Endothelial cell of umbilical vein (primary cell): ENCODE measurements at regions not wholly inside any gene's neighbourhood (a gene's known extent, or its start where the extent isn't known, plus 50 kb on each side); places are given as distances from the start of the nearest gene placed in this dataset.

Experiments
- BruUV-seq: library from RNA; stranded (reverse); fragments of 400-500 nt; replicated peaks from 2 replicates; lab custom pipeline; 2021; lab: Mats Ljungman, UMichigan
- CTCF ChIA-PET: fragments of 300-600, 350-600 bp; sonication (Branson Sonifier 250); formaldehyde crosslinking; loops from one replicate; lab custom pipeline; 2021; ENCODE audit warnings: antibody characterized with exemption, inconsistent platforms; lab: Charles Lee
- POLR2A ChIA-PET: fragments of 300-600, 350-600 bp; sonication (Branson Sonifier 250); formaldehyde crosslinking; loops from one replicate; lab custom pipeline; 2021; ENCODE audit warnings: antibody characterized with exemption, inconsistent platforms; lab: Charles Lee
- DNase-seq: peaks from one replicate; pipeline ENCODE4 v3.0.0-alpha.2; 2011; ENCODE audit warnings: low read depth, low spot score
- FAIRE-seq: peaks from 2 replicates; lab custom pipeline; 2011; peaks lifted over from hg19 to GRCh38; lab: Jason Lieb, UNC
- H2AFZ ChIP-seq: 2 replicates; pipeline ENCODE4 v1.6.0; 2012; ENCODE audit warnings: low read depth, low read length, control low read depth, inconsistent platforms
- H3K27ac ChIP-seq: 2 replicates; pipeline ENCODE4 v1.5.1; 2011; ENCODE audit warnings: low read depth, mild to moderate bottlenecking, control low read depth, low read length, moderate library complexity; ENCODE audit not compliant: insufficient read depth
- H3K27me3 ChIP-seq, 2 experiments: 2 replicates each; pipeline versions ENCODE4 v1.6.0 to v1.6.1; 2011; ENCODE audit warnings: low read length in 2 of 2, mixed read lengths in 1 of 2; ENCODE audit not compliant: control insufficient read depth in 2 of 2, insufficient read depth in 2 of 2
- H3K36me3 ChIP-seq, 2 experiments: 2 replicates in 1 of 2; 3 replicates in 1 of 2; pipeline ENCODE4 v1.5.1; 2011; ENCODE audit warnings: low read length in 2 of 2, mild to moderate bottlenecking in 1 of 2, moderate library complexity in 1 of 2; ENCODE audit not compliant: control insufficient read depth in 2 of 2, insufficient read depth in 2 of 2; ENCODE audit errors: extremely low read depth in 1 of 2
- H3K4me1 ChIP-seq: 3 replicates; pipeline ENCODE4 v1.5.1; 2011; ENCODE audit warnings: mild to moderate bottlenecking, low read length; ENCODE audit not compliant: control insufficient read depth, insufficient read depth; ENCODE audit errors: extremely low read depth
- H3K4me2 ChIP-seq: 2 replicates; pipeline ENCODE4 v1.6.1; 2011; ENCODE audit warnings: low read length, control low read depth, mixed read lengths; ENCODE audit not compliant: insufficient read depth
- H3K4me3 ChIP-seq, 3 experiments: fragments of 200-600 bp in 1 of 3; sonication (generic), shearing (Covaris generic) in 1 of 3; replicated peaks in 1 of 3; 2 replicates each; pipeline ENCODE4 v1.5.1; 2011 to 2016; ENCODE audit warnings: control low read depth in 3 of 3, low read length in 3 of 3, mild to moderate bottlenecking in 2 of 3, inconsistent platforms in 1 of 3, low read depth in 1 of 3, moderate library complexity in 1 of 3; ENCODE audit not compliant: insufficient read depth in 1 of 3
- H3K79me2 ChIP-seq: 2 replicates; pipeline ENCODE4 v1.6.0; 2012; ENCODE audit warnings: low read length, inconsistent platforms; ENCODE audit not compliant: control insufficient read depth, insufficient read depth
- H3K9ac ChIP-seq: replicated peaks from 2 replicates; pipeline ENCODE3; 2011; ENCODE audit warnings: low read length, control low read depth; ENCODE audit not compliant: insufficient read depth; ENCODE audit errors: extremely low read depth
- H3K9me1 ChIP-seq: replicated peaks from 3 replicates; pipeline ENCODE4 v1.6.0; 2011; ENCODE audit warnings: mild to moderate bottlenecking, low read length; ENCODE audit not compliant: control insufficient read depth, insufficient read depth; ENCODE audit errors: extremely low read depth
- H3K9me3 ChIP-seq: replicated peaks from 2 replicates; pipeline ENCODE4 v1.5.1; 2012; ENCODE audit warnings: low read length, inconsistent platforms; ENCODE audit not compliant: control insufficient read depth, insufficient read depth
- H4K20me1 ChIP-seq: replicated peaks from 2 replicates; pipeline ENCODE3; 2011; ENCODE audit warnings: mild to moderate bottlenecking, low read length; ENCODE audit not compliant: control insufficient read depth, insufficient read depth; ENCODE audit errors: extremely low read depth
- CTCF ChIP-seq, 2 donors: IDR thresholded peaks; 1 replicate in 1 of 2; 2 replicates in 1 of 2; pipeline ENCODE4 v1.5.1; 2011; ENCODE audit warnings: low read length in 2 of 2, mild to moderate bottlenecking in 2 of 2, moderate library complexity in 2 of 2, control low read depth in 1 of 2, inconsistent platforms in 1 of 2, low read depth in 1 of 2; ENCODE audit not compliant: insufficient read depth in 1 of 2; ENCODE audit errors: extremely low read depth in 1 of 2
- EZH2 ChIP-seq: IDR thresholded peaks from 2 replicates; pipeline ENCODE4 v1.6.1; 2012; ENCODE audit warnings: borderline replicate concordance, low read depth, mild to moderate bottlenecking, moderate library complexity, low read length, inconsistent platforms; ENCODE audit not compliant: severe bottlenecking
- FOS ChIP-seq: IDR thresholded peaks from 2 replicates; pipeline ENCODE4 v1.6.1; 2011; ENCODE audit warnings: mild to moderate bottlenecking, low read length, moderate library complexity, borderline replicate concordance; ENCODE audit not compliant: insufficient read depth
- GATA2 ChIP-seq: IDR thresholded peaks from 2 replicates; pipeline ENCODE4 v1.7.0; 2011; ENCODE audit warnings: low read depth, mild to moderate bottlenecking, moderate library complexity, mixed read lengths, low read length; ENCODE audit not compliant: insufficient read length, insufficient read depth
- JUN ChIP-seq: IDR thresholded peaks from 2 replicates; pipeline ENCODE4 v1.6.1; 2011; ENCODE audit warnings: borderline replicate concordance, low read depth; ENCODE audit not compliant: insufficient read length, insufficient read depth
- MAX ChIP-seq: IDR thresholded peaks from 2 replicates; pipeline ENCODE4 v1.6.1; 2011; ENCODE audit not compliant: insufficient read depth, insufficient read length
- MYC ChIP-seq: IDR thresholded peaks from one replicate; pipeline ENCODE4 v1.6.1; 2011; ENCODE audit warnings: mild to moderate bottlenecking, low read depth, low read length
- POLR2A ChIP-seq: IDR thresholded peaks from 2 replicates; pipeline ENCODE4 v1.6.1; 2012; ENCODE audit warnings: low read depth, mild to moderate bottlenecking, control low read depth, low read length
- POLR2AphosphoS5 ChIP-seq: IDR thresholded peaks from 2 replicates; pipeline ENCODE4 v1.6.1; 2012; ENCODE audit warnings: low read depth, mild to moderate bottlenecking, control low read depth, low read length, moderate library complexity; ENCODE audit not compliant: insufficient read depth
- dilution Hi-C: fragments of 300-500 bp; cut with MboI; formaldehyde crosslinking; loops from one replicate; pipeline ENCODE4 v1.15.0; 2019; ENCODE audit warnings: low sequenced_read_pairs; ENCODE audit not compliant: extremely low pct_ligation_motif_present
- intact Hi-C: fragments of 100-400 bp; cut with micrococcal nuclease; formaldehyde crosslinking; loops from one replicate; pipeline ENCODE4 v1.10.0; 2022

- no peaks in the 10 kb centered on the region for H3K4me1 ChIP-seq
- H4K20me1 ChIP-seq = no peaks in the 10 kb centered on the region
- no peaks in the 10 kb centered on the region for H3K36me3 ChIP-seq
- intact Hi-C loops = no loop called here
- H3K27me3 ChIP-seq = no peaks in the 10 kb centered on the region
- TF ChIP-seq FOS (no peak), CTCF (IDR thresholded peaks at IDR 0.05; ENCODE audit: extremely low read depth in 1 of 2, insufficient read depth in 1 of 2, low read depth in 1 of 2, low read length in 2 of 2) (no peak), JUN (no peak), POLR2A (no peak), EZH2 (no peak), MYC (no peak), GATA2 (no peak), POLR2AphosphoS5 (no peak), MAX (no peak)
- no peak overlapping the region for H2AFZ ChIP-seq
- H3K9me3 ChIP-seq = no peaks in the 10 kb centered on the region
- CTCF ChIA-PET = no interaction called here
- H3K4me2 ChIP-seq = no peak overlapping the region
- no peak overlapping the region for H3K9ac ChIP-seq
- no peak for DNase-seq
- H3K4me3 ChIP-seq = no peak overlapping the region
- no peaks in the 10 kb centered on the region for H3K79me2 ChIP-seq
- H3K9me1 ChIP-seq = no peaks in the 10 kb centered on the region
- POLR2A ChIA-PET = no interaction called here
- no peak for FAIRE-seq
- no peak overlapping the region for H3K27ac ChIP-seq
- dilution Hi-C loops = no loop called here
- no TSS peak for BruUV-seq
Measured at GRCh38 chr18:55116863-55117262, 157.6 kb upstream of the CCDC68 start.
